GM12873 (cell line): ENCODE measurements at regions not wholly inside any gene's neighbourhood (a gene's known extent, or its start where the extent isn't known, plus 50 kb on each side); places are given as distances from the start of the nearest gene placed in this dataset.
A peak's percentile ranks its signal among the peaks of the same experiment; 100 is the strongest.

Experiments
- CTCF ChIP-seq: IDR thresholded peaks from 2 replicates; pipeline ENCODE4 v1.5.1; 2012; ENCODE audit warnings: low read depth, mild to moderate bottlenecking, moderate library complexity, low read length, control low read depth; ENCODE audit not compliant: insufficient read depth; ENCODE audit errors: missing control alignments

- no peak for TF ChIP-seq CTCF
Observed at GRCh38 chrX:93468075-93468474, 205.3 kb downstream of the NAP1L3 start.

GRCh38 chrX:93466383-93466782 lies 207.0 kb downstream of the NAP1L3 start:
- TF ChIP-seq CTCF, result no peak

- TF ChIP-seq CTCF, result no peak
Observed at GRCh38 chrX:93461060-93461459, 212.3 kb downstream of the NAP1L3 start.

GRCh38 chrX:93454509-93454908 lies 218.9 kb downstream of the NAP1L3 start:
- no peak for TF ChIP-seq CTCF

- TF ChIP-seq CTCF, result no peak
Observed at GRCh38 chrX:93428497-93428896, 244.9 kb downstream of the NAP1L3 start.

- peak; percentile 75 for TF ChIP-seq CTCF
Observed at GRCh38 chrX:93422693-93423092, 250.7 kb downstream of the NAP1L3 start.

GRCh38 chrX:93420525-93421082 lies 252.8 kb downstream of the NAP1L3 start:
- no peak for TF ChIP-seq CTCF
